C4-2B (cell line): ENCODE measurements at regions not wholly inside any gene's neighbourhood (a gene's known extent, or its start where the extent isn't known, plus 50 kb on each side); places are given as distances from the start of the nearest gene placed in this dataset.

Experiments
- CTCF ChIP-seq: fragments of 450-650 bp; conservative IDR thresholded peaks from 2 replicates; pipeline ENCODE4 v1.5.1; 2017; ENCODE audit warnings: mild to moderate bottlenecking
- ZFX ChIP-seq: fragments of 450-650 bp; IDR thresholded peaks from 2 replicates; pipeline ENCODE4 v1.6.1; 2017

DNA sequence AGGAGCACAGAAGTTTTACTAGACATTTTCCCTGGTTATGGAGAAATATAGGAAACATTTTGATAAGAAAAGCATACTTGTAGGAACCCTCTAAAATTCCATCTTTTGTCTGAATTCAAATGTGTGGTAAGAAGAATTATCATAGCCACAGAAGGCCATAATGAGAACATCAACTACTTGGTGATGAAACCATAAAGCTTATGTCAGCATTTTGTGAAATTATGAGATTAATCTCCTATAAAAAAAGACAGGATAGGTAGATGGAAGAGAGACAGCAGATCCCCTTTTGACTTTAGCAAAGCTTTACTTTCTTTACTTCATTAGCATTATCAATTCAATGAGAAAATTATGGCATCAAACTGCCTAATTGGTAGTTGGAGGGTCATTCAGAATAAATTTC is 697.0 kb downstream of the IGSF11 start:
- TF ChIP-seq CTCF = no peak
- TF ChIP-seq ZFX = no peak
